ENCODE measurements at regions not wholly inside any gene's neighbourhood (a gene's known extent, or its start where the extent isn't known, plus 50 kb on each side); places are given as distances from the start of the nearest gene placed in this dataset.

DNA sequence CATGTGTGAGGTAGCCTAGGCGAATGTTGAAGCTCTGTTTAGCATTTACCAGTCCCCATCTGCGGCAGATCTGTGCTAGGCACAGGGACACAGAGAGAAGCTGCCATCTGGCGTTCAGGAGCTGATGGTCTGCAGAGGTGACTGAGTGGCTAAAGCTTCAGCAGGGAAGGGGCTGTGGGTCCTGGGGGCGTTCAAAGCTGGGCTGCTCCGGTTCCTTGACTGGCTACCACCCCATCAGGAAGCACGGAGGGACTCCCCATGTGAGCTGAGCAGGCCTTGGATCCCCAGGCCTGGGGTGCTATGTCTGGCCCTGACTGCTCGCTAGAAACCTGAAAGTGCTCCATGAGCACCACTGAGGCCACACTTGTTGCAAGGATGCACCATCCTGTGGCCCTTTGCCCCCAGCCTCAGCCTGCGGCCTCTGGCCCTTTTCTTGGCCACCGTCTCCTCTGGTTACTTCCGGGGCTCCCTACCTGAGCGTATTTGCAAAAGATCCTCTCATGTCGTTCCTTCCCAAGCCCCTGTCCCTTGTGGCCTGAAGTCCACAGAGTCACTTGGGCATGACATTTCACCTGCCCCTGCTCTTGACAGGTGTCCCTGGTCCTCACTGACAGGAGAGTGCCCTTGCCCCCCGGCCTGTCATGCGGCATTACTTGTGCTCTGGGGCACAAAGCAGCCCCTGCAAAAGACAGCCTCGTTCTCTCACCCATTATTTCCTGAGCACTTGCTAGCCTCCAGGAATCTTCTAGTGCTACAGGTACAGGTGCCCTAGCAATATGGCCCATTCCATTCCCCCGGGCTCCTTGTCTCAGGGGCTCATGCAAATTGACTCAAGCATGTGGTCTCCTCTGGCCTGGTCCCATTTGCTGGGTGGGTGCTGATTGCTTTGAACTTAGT, 108.1 kb downstream of the GLRX3 start:
- no peaks in the 10 kb centered on the region for H3K27me3 ChIP-seq (ENCODE audit: control insufficient read depth, insufficient read depth, low read length)
- H3K36me3 ChIP-seq (ENCODE audit: control insufficient read depth, low read depth, low read length), result no peaks in the 10 kb centered on the region
- H3K9ac ChIP-seq (ENCODE audit: low read length), result no peak overlapping the region
- H3K27ac ChIP-seq (ENCODE audit: low read length), result no peak overlapping the region
- no peaks in the 10 kb centered on the region for H3K4me1 ChIP-seq (ENCODE audit: control insufficient read depth, low read depth, low read length)
- no peak overlapping the region for H3K4me3 ChIP-seq (ENCODE audit: low read length)
- no peaks in the 10 kb centered on the region for H3K9me3 ChIP-seq (ENCODE audit: control insufficient read depth, low read depth, low read length)

DNA sequence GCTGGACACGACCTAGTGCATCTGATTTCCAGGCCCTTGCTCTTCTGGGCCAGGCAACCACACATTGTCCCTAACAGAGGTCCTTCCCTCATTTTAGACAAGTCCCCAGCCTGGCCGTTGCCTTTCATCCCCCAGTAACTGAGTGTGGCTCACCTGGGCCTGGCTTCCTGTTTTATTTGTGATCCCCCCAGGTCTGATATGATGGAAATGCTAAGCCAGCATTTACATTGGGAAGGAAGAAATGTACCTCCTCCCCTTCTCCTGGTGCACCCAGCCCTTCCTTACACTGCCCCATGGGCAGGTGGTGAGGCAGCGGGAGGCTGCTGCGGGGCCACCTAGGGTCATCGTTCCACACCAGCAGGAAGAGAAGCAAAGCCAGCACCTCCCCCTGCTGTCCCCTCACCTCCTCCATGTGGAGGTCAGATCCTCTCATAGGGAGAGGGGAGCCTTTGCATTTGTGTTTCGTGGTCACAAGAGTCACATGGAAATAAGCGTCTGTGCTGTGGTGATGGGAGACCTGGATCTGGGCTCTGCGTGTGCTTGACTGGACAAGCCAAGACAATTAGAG, 108.8 kb downstream of the GLRX3 start:
- H3K27ac ChIP-seq (ENCODE audit: low read length), result no peak overlapping the region
- no peaks in the 10 kb centered on the region for H3K27me3 ChIP-seq (ENCODE audit: control insufficient read depth, insufficient read depth, low read length)
- H3K36me3 ChIP-seq (ENCODE audit: control insufficient read depth, low read depth, low read length), result no peaks in the 10 kb centered on the region
- H3K9me3 ChIP-seq (ENCODE audit: control insufficient read depth, low read depth, low read length), result no peaks in the 10 kb centered on the region
- no peak overlapping the region for H3K4me3 ChIP-seq (ENCODE audit: low read length)
- no peak overlapping the region for H3K9ac ChIP-seq (ENCODE audit: low read length)
- H3K4me1 ChIP-seq (ENCODE audit: control insufficient read depth, low read depth, low read length), result no peaks in the 10 kb centered on the region

DNA sequence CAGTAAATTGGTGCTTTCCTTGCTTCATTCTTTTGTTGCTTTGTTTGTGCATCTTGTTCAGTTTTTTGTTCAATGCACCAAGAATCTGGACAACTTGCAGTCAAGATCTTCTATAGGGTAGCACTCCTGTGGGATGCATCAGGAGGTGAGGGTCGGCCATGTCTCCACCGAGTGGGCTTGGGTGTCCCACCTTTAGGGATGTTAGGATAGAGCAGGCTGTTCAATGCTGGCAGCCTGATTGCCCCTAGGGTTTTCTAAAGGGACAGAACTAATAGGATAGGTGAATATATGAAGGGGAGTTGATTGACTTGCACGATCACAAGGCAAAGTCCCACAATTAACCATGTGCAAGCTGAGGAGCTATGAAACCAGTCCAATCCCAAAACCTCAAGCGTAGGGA, 109.9 kb downstream of the GLRX3 start:
- Histone ChIP-seq H3K9me3 (ENCODE audit: control insufficient read depth, low read depth, low read length) (no peaks in the 10 kb centered on the region), H3K4me3 (ENCODE audit: low read length) (no peak overlapping the region), H3K9ac (ENCODE audit: low read length) (no peak overlapping the region), H3K4me1 (ENCODE audit: control insufficient read depth, low read depth, low read length) (no peaks in the 10 kb centered on the region), H3K27me3 (ENCODE audit: control insufficient read depth, insufficient read depth, low read length) (no peaks in the 10 kb centered on the region), H3K27ac (ENCODE audit: low read length) (no peak overlapping the region), H3K36me3 (ENCODE audit: control insufficient read depth, low read depth, low read length) (no peaks in the 10 kb centered on the region)

DNA sequence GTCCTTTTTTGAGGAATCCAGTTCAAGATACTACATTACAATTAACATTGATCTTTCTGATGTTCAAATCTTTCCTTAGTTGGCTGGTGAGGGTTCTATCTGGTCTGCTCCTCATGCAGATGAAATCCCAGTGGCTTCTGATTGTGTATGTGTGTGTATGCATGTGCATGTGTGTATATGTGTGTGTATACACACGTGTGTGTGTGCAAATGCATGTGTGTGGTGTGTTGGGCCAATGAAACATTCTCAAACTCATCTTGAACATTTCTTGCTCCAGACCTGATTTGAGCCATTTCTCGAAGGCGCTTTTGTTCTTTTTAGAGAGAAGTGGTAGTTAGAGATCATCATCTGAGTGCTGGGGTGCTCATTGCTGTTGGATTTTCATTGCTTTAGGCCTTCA, 113.9 kb downstream of the GLRX3 start:
- Histone ChIP-seq H3K27ac (ENCODE audit: low read length) (no peak overlapping the region), H3K9me3 (ENCODE audit: control insufficient read depth, low read depth, low read length) (no peaks in the 10 kb centered on the region), H3K4me1 (ENCODE audit: control insufficient read depth, low read depth, low read length) (peaks cover under 1% of the 10 kb centered on the region), H3K27me3 (ENCODE audit: control insufficient read depth, insufficient read depth, low read length) (no peaks in the 10 kb centered on the region), H3K36me3 (ENCODE audit: control insufficient read depth, low read depth, low read length) (no peaks in the 10 kb centered on the region), H3K9ac (ENCODE audit: low read length) (no peak overlapping the region), H3K4me3 (ENCODE audit: low read length) (no peak overlapping the region)

DNA sequence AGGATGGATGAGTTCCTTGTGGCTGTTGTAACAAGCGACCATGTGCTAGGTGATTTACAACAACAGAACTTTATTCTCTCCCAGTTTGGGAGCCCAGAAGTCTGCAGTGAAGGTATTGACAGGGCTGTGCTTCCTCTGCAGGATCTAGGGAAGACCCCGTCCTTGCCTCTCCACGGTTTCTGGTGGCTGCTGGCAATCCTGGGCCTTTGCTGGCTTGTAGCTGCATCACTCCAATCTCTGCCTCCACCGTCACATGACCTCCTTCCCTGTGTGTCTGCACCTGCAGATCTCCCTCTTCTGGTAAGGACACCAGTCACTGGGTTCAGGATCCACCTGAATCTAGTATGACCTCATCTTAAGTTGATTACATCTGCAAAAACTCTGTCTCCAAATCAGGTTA, 115.6 kb downstream of the GLRX3 start:
- no peak overlapping the region for H3K9ac ChIP-seq (ENCODE audit: low read length)
- H3K36me3 ChIP-seq (ENCODE audit: control insufficient read depth, low read depth, low read length), result no peaks in the 10 kb centered on the region
- H3K4me1 ChIP-seq (ENCODE audit: control insufficient read depth, low read depth, low read length), result peaks cover 3% of the 10 kb centered on the region
- no peak overlapping the region for H3K27ac ChIP-seq (ENCODE audit: low read length)
- H3K4me3 ChIP-seq (ENCODE audit: low read length), result no peak overlapping the region
- no peaks in the 10 kb centered on the region for H3K9me3 ChIP-seq (ENCODE audit: control insufficient read depth, low read depth, low read length)
- no peaks in the 10 kb centered on the region for H3K27me3 ChIP-seq (ENCODE audit: control insufficient read depth, insufficient read depth, low read length)

DNA sequence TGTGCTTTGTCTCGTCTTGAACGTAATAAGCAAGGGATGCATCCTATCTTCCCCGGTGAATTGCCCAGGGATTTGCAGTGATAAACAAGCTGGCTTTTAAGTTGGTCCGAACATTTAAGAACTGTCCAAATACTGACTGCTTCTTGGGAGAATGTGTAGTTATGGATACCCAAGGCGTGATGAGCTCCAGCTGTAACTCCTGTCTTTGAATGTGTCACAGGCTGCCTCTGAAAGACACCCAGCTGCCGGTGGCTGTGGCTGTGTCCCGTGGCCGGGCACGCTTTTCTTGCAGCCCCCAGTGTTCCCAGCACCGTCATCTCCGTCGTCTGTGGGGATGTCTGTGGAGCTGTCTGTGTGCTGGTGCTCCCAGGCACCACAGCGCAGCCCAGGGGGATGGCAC, 118.1 kb downstream of the GLRX3 start:
- Histone ChIP-seq H3K27me3 (ENCODE audit: control insufficient read depth, insufficient read depth, low read length) (no peaks in the 10 kb centered on the region), H3K4me1 (ENCODE audit: control insufficient read depth, low read depth, low read length) (peaks cover 3% of the 10 kb centered on the region), H3K27ac (ENCODE audit: low read length) (no peak overlapping the region), H3K9ac (ENCODE audit: low read length) (no peak overlapping the region), H3K36me3 (ENCODE audit: control insufficient read depth, low read depth, low read length) (no peaks in the 10 kb centered on the region), H3K4me3 (ENCODE audit: low read length) (no peak overlapping the region), H3K9me3 (ENCODE audit: control insufficient read depth, low read depth, low read length) (no peaks in the 10 kb centered on the region)

DNA sequence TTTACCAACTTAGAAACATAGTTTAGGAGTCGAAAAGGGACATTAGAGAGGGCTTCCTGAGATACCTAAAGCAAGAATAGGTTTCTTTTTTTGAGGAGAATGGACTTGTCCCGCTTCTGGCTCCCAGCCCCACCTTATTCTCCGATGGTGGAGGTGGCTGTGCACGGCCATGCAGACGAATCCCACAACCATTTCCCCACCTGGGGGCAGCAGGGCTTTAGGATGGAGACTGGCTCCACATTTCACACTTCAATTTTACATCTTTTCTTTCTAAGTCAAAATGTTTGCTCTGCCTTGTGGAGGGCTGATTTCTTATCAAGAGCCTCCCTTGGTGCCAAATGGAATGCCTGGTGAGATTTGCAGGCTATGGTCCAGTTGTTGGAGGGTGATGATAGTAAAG, 118.5 kb downstream of the GLRX3 start:
- Histone ChIP-seq H3K4me1 (ENCODE audit: control insufficient read depth, low read depth, low read length) (peaks cover 3% of the 10 kb centered on the region), H3K36me3 (ENCODE audit: control insufficient read depth, low read depth, low read length) (no peaks in the 10 kb centered on the region), H3K9me3 (ENCODE audit: control insufficient read depth, low read depth, low read length) (no peaks in the 10 kb centered on the region), H3K9ac (ENCODE audit: low read length) (no peak overlapping the region), H3K4me3 (ENCODE audit: low read length) (no peak overlapping the region), H3K27ac (ENCODE audit: low read length) (no peak overlapping the region), H3K27me3 (ENCODE audit: control insufficient read depth, insufficient read depth, low read length) (no peaks in the 10 kb centered on the region)

DNA sequence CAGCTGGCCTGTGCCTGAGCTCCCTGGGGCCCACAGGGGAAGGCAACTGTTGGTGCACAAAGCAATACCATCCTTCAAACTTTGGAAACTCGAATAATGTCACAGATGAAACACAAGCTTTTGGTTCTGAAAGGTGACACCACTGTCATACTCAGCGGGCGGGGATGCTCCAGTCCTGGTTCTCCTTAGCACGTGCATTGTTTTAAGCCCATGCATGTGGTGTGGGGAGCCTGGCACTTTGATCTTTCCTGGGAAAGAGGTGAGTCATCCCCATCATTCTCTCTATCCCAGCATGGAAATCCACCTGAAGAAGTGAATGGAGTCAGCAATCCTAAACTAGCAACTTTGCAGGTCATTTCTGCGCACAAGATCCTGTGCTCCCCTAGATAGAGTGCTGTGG, 119.6 kb downstream of the GLRX3 start:
- Histone ChIP-seq H3K36me3 (ENCODE audit: control insufficient read depth, low read depth, low read length) (no peaks in the 10 kb centered on the region), H3K9ac (ENCODE audit: low read length) (no peak overlapping the region), H3K9me3 (ENCODE audit: control insufficient read depth, low read depth, low read length) (no peaks in the 10 kb centered on the region), H3K4me1 (ENCODE audit: control insufficient read depth, low read depth, low read length) (peaks cover 3% of the 10 kb centered on the region), H3K4me3 (ENCODE audit: low read length) (no peak overlapping the region), H3K27me3 (ENCODE audit: control insufficient read depth, insufficient read depth, low read length) (no peaks in the 10 kb centered on the region), H3K27ac (ENCODE audit: low read length) (no peak overlapping the region)

DNA sequence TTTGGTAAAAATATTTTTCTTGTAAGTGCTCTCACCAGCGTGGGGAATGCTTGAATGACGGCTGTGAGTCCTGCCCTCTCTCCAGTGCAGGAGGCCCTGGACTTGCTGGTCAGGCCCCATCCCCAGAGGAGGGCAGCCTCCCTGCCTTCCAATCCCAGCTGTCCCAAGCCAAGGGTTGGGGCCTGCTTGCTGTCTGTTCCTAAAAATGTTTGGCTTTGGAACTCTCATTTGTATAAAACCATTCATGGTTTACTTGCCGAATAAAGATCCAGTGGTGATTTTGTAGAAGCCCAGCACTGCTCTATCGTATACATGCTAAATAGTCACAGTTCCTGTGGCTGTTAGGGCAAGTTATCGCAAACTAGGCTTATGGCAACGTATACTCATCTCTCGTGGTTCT, 121.7 kb downstream of the GLRX3 start:
- Histone ChIP-seq H3K27ac (ENCODE audit: low read length) (no peak overlapping the region), H3K4me1 (ENCODE audit: control insufficient read depth, low read depth, low read length) (peaks cover 3% of the 10 kb centered on the region), H3K36me3 (ENCODE audit: control insufficient read depth, low read depth, low read length) (no peaks in the 10 kb centered on the region), H3K27me3 (ENCODE audit: control insufficient read depth, insufficient read depth, low read length) (no peaks in the 10 kb centered on the region), H3K9ac (ENCODE audit: low read length) (no peak overlapping the region), H3K9me3 (ENCODE audit: control insufficient read depth, low read depth, low read length) (no peaks in the 10 kb centered on the region), H3K4me3 (ENCODE audit: low read length) (no peak overlapping the region)

DNA sequence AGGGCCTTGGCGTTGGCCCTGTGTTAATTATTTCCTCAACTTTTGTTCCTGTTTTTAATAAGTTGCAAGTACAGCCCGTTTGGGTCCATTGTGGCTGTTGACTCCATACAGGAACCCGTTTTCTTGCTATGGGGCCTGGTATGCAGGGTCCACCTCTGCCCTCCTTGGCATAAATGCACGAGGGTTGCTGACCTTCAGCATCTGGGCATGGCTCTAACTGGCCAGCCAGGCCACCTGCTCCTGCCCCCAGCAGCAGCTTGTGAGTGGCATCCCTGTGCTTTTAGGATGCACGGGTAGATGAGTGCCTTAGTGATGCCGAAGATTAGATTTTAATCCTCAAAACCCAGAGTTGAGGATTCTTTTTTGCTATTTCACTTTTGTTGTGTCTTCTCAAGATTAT, 123.2 kb downstream of the GLRX3 start:
- H3K4me1 ChIP-seq (ENCODE audit: control insufficient read depth, low read depth, low read length), result peaks cover 3% of the 10 kb centered on the region
- no peaks in the 10 kb centered on the region for H3K36me3 ChIP-seq (ENCODE audit: control insufficient read depth, low read depth, low read length)
- H3K9me3 ChIP-seq (ENCODE audit: control insufficient read depth, low read depth, low read length), result no peaks in the 10 kb centered on the region
- no peak overlapping the region for H3K27ac ChIP-seq (ENCODE audit: low read length)
- H3K4me3 ChIP-seq (ENCODE audit: low read length), result no peak overlapping the region
- H3K27me3 ChIP-seq (ENCODE audit: control insufficient read depth, insufficient read depth, low read length), result no peaks in the 10 kb centered on the region
- H3K9ac ChIP-seq (ENCODE audit: low read length), result no peak overlapping the region

DNA sequence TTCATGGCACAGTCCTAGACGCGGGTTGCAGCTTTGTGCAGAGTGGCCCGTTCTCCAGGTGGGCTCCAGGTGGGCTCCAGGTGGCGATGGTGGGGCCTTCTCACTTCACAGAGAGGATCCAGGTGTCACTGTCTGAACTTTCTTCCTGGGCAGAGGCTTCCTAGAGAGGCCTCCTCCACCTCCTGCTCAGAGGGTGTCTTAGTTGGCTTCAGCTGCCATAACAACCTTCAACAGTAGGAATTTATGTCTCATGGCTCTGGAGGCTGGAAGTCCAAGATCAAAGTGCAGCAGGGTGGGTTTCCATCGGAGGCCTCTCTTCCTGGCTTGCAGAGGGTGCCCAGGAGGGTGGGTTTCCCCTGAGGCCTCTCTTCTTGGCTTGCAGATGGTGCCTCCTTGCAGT, 125.1 kb downstream of the GLRX3 start:
- H3K4me3 ChIP-seq (ENCODE audit: low read length), result no peak overlapping the region
- H3K27me3 ChIP-seq (ENCODE audit: control insufficient read depth, insufficient read depth, low read length), result no peaks in the 10 kb centered on the region
- no peak overlapping the region for H3K27ac ChIP-seq (ENCODE audit: low read length)
- no peaks in the 10 kb centered on the region for H3K4me1 ChIP-seq (ENCODE audit: control insufficient read depth, low read depth, low read length)
- H3K9me3 ChIP-seq (ENCODE audit: control insufficient read depth, low read depth, low read length), result no peaks in the 10 kb centered on the region
- H3K9ac ChIP-seq (ENCODE audit: low read length), result no peak overlapping the region
- H3K36me3 ChIP-seq (ENCODE audit: control insufficient read depth, low read depth, low read length), result no peaks in the 10 kb centered on the region

DNA sequence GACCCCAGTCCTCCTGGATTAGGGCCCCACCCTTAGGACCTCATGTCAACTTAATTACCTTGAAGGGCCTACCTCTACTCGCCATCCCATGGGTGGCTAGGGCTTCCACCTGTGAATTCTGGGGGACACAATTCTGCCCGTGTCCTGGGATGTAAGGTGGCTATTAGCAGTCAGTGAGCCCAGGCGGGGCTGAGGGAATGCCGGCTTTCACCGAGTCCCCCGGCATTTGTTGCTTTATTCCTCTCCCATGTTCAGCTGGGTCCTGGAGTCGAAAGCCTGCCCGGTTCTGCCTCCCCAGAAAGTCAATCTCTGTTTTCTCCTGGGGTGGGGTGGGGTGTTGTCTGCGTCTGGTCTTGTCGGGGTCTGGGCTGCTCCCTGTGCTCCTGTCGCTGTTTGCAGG, 125.6 kb downstream of the GLRX3 start:
- Histone ChIP-seq H3K9me3 (ENCODE audit: control insufficient read depth, low read depth, low read length) (no peaks in the 10 kb centered on the region), H3K27ac (ENCODE audit: low read length) (no peak overlapping the region), H3K27me3 (ENCODE audit: control insufficient read depth, insufficient read depth, low read length) (no peaks in the 10 kb centered on the region), H3K9ac (ENCODE audit: low read length) (no peak overlapping the region), H3K4me3 (ENCODE audit: low read length) (no peak overlapping the region), H3K4me1 (ENCODE audit: control insufficient read depth, low read depth, low read length) (no peaks in the 10 kb centered on the region), H3K36me3 (ENCODE audit: control insufficient read depth, low read depth, low read length) (no peaks in the 10 kb centered on the region)

Measured in iPS-18a (cell line).